Keratinocyte (primary cell): ENCODE measurements at regions not wholly inside any gene's neighbourhood (a gene's known extent, or its start where the extent isn't known, plus 50 kb on each side); places are given as distances from the start of the nearest gene placed in this dataset.

Source experiments
- EZH2 ChIP-seq: IDR thresholded peaks from one replicate; pipeline ENCODE4 v1.6.1; 2012; ENCODE audit warnings: inconsistent platforms, mild to moderate bottlenecking, low read length, moderate library complexity
- TF ChIP-seq, protein P1 (sequence below), 3 experiments: IDR thresholded peaks in 1 of 3; conservative IDR thresholded peaks in 1 of 3; optimal IDR thresholded peaks in 1 of 3; 2 replicates in 2 of 3; 3 replicates in 1 of 3; pipeline versions ENCODE3 to v1.5.1; 2011; ENCODE audit warnings: low read length in 3 of 3, mild to moderate bottlenecking in 3 of 3, moderate library complexity in 2 of 3, control low read depth in 1 of 3, inconsistent platforms in 1 of 3; ENCODE audit not compliant: insufficient read depth in 2 of 3; ENCODE audit errors: extremely low read depth in 1 of 3

DNA sequence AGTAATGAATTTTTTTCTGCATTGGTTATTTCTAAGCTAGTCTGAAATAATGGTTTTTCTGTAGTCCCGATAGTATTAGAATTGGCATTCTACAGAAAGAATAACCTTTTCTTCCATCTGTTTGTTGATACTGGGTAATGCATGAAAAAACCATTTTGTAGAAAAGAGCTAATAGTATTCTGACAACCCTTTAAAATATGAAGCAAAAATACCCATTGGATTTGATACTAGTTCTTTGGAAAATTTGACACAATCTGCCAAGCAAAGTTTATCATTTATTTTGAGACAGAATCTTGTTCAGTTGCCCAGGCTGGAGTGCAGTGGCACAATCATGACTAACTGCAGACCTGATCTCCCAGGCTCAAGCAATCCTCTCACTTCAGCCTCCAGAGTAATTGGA, 366.8 kb upstream of the MON1B start:
- TF ChIP-seq, protein P1, sequence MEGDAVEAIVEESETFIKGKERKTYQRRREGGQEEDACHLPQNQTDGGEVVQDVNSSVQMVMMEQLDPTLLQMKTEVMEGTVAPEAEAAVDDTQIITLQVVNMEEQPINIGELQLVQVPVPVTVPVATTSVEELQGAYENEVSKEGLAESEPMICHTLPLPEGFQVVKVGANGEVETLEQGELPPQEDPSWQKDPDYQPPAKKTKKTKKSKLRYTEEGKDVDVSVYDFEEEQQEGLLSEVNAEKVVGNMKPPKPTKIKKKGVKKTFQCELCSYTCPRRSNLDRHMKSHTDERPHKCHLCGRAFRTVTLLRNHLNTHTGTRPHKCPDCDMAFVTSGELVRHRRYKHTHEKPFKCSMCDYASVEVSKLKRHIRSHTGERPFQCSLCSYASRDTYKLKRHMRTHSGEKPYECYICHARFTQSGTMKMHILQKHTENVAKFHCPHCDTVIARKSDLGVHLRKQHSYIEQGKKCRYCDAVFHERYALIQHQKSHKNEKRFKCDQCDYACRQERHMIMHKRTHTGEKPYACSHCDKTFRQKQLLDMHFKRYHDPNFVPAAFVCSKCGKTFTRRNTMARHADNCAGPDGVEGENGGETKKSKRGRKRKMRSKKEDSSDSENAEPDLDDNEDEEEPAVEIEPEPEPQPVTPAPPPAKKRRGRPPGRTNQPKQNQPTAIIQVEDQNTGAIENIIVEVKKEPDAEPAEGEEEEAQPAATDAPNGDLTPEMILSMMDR (optimal IDR thresholded peaks at IDR 0.05 in 1 of 3, IDR thresholded peaks at IDR 0.05 in 1 of 3, conservative IDR thresholded peaks at IDR 0.05 in 1 of 3; ENCODE audit: extremely low read depth in 1 of 3, insufficient read depth in 2 of 3, low read length in 3 of 3): no peak
- no peak for TF ChIP-seq EZH2
